ENCODE measurements at regions not wholly inside any gene's neighbourhood (a gene's known extent, or its start where the extent isn't known, plus 50 kb on each side); places are given as distances from the start of the nearest gene placed in this dataset.

DNA sequence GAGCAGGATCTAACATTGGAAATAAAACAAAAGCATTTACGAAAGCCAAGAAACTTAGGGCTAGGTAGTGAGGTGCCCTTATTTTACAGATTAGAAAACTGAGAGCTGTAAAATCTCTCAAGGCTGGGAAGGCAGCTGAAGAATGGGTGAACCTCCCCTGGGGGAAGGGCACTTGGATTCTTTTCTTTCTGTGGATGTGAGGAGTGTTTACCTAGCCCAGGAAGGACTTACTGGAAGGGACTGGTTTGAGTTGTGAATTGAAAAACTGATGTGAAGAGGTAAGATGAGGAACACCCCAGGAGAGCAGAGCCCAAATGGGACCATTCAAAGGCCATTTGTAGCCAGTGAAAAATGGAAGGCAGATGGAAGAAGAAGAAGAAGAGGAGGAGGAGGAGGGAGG lies 74.7 kb upstream of the NGF start:
- H3K27ac ChIP-seq, result no peak overlapping the region
- ATAC-seq, result no peak
- 92% methylated on average over 1 of the region's 1 CpG; no CpG with 5 or more reads in 1 of the 2 donors for WGBS, 2 donors (ENCODE audit: low coverage in 1 of 2)

DNA sequence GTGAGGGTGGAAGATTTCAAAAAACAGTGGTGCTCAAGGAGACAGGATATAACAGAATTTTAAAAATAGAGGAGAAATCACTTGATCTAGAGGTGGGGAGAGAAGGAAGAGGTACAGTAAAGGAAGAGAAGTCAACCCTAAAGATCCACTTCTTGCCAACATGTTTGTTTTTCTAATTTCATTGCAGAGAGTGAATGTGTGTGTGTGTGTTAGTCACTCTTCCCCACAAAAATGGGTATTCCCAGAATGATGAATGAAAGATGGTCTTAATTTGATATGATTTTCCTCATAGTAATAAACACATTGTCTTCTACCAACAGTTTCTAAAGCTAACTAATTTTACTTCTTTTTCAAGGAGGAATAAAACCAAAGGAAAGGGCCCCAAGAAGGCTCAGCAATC lies 74.2 kb upstream of the NGF start:
- TF ChIP-seq, protein P1, sequence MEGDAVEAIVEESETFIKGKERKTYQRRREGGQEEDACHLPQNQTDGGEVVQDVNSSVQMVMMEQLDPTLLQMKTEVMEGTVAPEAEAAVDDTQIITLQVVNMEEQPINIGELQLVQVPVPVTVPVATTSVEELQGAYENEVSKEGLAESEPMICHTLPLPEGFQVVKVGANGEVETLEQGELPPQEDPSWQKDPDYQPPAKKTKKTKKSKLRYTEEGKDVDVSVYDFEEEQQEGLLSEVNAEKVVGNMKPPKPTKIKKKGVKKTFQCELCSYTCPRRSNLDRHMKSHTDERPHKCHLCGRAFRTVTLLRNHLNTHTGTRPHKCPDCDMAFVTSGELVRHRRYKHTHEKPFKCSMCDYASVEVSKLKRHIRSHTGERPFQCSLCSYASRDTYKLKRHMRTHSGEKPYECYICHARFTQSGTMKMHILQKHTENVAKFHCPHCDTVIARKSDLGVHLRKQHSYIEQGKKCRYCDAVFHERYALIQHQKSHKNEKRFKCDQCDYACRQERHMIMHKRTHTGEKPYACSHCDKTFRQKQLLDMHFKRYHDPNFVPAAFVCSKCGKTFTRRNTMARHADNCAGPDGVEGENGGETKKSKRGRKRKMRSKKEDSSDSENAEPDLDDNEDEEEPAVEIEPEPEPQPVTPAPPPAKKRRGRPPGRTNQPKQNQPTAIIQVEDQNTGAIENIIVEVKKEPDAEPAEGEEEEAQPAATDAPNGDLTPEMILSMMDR (IDR thresholded peaks at IDR 0.05), result no peak
- no peak for TF ChIP-seq POLR2A (IDR thresholded peaks at IDR 0.05)
- no peak for TF ChIP-seq POLR2AphosphoS5 (IDR thresholded peaks at IDR 0.05)
- no peak for TF ChIP-seq EP300 (IDR thresholded peaks at IDR 0.05)
- Histone ChIP-seq H3K27me3 (no peaks in the 10 kb centered on the region), H3K4me1 (no peaks in the 10 kb centered on the region), H3K36me3 (no peaks in the 10 kb centered on the region), H3K4me3 (no peak overlapping the region), H3K27ac (no peak overlapping the region), H3K9me3 (no peaks in the 10 kb centered on the region)
- no peak for ATAC-seq

More for the DNA sequence above, 74.7 kb upstream of the NGF start:
- no peaks in the 10 kb centered on the region for H3K36me3 ChIP-seq
- H3K4me1 ChIP-seq, result no peaks in the 10 kb centered on the region
- no peaks in the 10 kb centered on the region for H3K9me3 ChIP-seq
- no peak overlapping the region for H3K4me3 ChIP-seq
- TF ChIP-seq EP300 (IDR thresholded peaks at IDR 0.05) (no peak), POLR2AphosphoS5 (IDR thresholded peaks at IDR 0.05) (no peak), POLR2A (IDR thresholded peaks at IDR 0.05) (no peak)
- TF ChIP-seq, protein P1 (IDR thresholded peaks at IDR 0.05), result no peak
- H3K27me3 ChIP-seq, result no peaks in the 10 kb centered on the region

DNA sequence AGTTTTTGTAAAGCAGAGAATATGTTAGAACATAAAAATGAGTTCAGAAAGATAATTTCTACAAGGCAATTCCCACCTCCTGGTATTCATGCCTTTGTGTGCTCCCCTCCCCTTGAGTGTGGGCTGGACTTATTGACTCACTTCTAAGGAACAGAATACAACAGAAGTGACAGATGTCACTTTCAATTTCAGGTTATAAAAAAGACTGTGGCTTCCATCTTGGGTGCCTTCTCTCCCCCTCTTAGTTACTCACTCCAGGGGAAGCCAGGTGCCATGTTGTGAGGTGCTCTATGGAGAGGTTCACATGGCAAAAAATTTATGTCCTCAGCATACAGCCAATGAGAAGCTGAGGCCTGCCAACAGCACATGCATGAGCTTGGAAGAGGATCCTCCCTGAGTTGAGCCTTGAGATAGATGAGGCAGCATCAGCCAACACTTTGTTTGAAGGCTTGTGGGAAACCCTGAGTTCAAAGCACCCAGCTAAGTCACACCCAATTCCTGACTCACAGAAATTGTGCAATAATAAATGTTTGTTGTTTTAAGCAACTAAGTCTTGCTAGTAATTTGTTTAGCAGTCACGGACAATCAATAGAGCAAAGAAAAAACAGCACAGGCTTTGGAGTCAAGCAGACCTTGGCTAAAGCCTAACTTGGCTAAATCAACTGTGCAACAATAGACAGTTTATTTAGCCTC lies 73.5 kb upstream of the NGF start:
- Histone ChIP-seq H3K27me3 (no peaks in the 10 kb centered on the region), H3K4me3 (no peak overlapping the region), H3K4me1 (no peaks in the 10 kb centered on the region), H3K9me3 (peaks cover 0 to 3% (median 0%) of the 10 kb centered on the region in 3 donors), H3K27ac (no peak overlapping the region), H3K36me3 (no peaks in the 10 kb centered on the region)
- 25 to 67% methylated on average over 1 of the region's 1 CpG for WGBS, 2 donors (ENCODE audit: low coverage in 1 of 2)
- ATAC-seq, result peak; percentile 55
- TF ChIP-seq POLR2AphosphoS5 (IDR thresholded peaks at IDR 0.05) (peak; percentile 33), EP300 (IDR thresholded peaks at IDR 0.05) (no peak)
- TF ChIP-seq, protein P1 (IDR thresholded peaks at IDR 0.05), result no peak

DNA sequence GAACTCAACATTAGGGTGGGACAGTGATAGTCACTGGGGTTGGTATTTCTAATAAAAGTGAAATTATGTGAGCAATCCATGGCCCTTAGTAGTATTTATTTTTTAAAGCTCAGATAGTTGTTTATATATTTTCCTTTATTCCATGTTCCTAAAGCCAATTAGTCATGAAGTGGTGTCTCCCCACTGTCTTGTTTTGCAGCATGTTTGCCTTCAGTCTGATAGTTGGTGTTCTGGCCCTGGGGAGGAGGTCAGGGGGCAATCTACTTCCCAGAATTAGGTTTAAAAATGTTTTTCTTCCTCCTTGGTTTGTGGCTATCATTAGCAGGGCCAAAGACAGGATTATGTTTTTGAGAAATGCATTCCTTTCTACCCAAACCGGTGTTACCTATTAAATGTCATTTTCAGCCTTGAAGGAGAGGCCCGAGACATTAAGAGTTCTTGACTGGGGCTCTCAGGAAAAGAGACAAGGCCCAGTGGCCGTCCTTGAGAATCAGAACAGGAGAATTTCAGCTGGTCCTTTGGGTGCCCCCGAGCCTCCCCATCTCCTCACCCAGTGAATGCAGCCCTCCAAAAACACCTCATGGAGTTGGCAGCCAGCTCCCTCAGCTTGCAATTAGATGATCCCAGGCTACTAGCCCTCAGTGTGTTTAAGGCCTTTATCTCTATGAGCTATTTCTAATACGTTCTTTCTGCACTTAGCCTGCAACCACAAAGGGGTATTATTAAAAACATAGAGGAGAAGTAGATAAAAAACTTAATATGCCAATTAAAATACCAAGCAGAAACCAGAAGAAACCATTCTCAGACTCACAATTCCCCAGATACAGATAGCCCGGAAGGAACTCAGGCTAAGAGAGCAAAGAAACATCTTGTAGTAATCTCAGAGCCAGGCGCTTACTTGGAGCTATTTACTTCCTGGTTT lies 71.3 kb upstream of the NGF start:
- TF ChIP-seq, protein P1 (IDR thresholded peaks at IDR 0.05), result no peak
- TF ChIP-seq POLR2AphosphoS5 (IDR thresholded peaks at IDR 0.05) (no peak), EP300 (IDR thresholded peaks at IDR 0.05) (no peak), POLR2A (IDR thresholded peaks at IDR 0.05) (no peak)
- no peak overlapping the region for H3K27ac ChIP-seq
- WGBS, 2 donors (ENCODE audit: low coverage in 1 of 2), result 69 to 82% methylated on average over 3 to 7 of the region's 7 CpGs

More for the DNA sequence above, 71.3 kb upstream of the NGF start:
- Histone ChIP-seq H3K27me3 (no peaks in the 10 kb centered on the region), H3K4me1 (no peaks in the 10 kb centered on the region), H3K9me3 (peaks cover 0 to 9% (median 0%) of the 10 kb centered on the region in 3 donors), H3K4me3 (no peak overlapping the region), H3K36me3 (no peaks in the 10 kb centered on the region)
- no peak for ATAC-seq
